Natural killer cell (primary cell): ENCODE measurements at regions not wholly inside any gene's neighbourhood (a gene's known extent, or its start where the extent isn't known, plus 50 kb on each side); places are given as distances from the start of the nearest gene placed in this dataset.
A peak's percentile ranks its signal among the peaks of the same experiment; 100 is the strongest.

Source experiments
- ATAC-seq, 3 donors: fragments of 150-1000 bp in 2 of 3; fragments of 200-7000 bp in 1 of 3; cut with Tn5 transposase; 1 replicate in 1 of 3; 2 replicates in 2 of 3; pipeline ENCODE4 v1.10.0; 2021; ENCODE audit warnings: mild to moderate bottlenecking in 2 of 3, moderate library complexity in 2 of 3
- DNase-seq, 2 donors: peaks; one replicate each; pipeline versions ENCODE4 v3.0.0 to v3.0.0-alpha.2; 2013 to 2021; ENCODE audit warnings: mixed read lengths in 1 of 2
- H3K27ac ChIP-seq: one replicate; pipeline ENCODE4 v1.5.1; 2013; ENCODE audit warnings: mild to moderate bottlenecking, low read length
- H3K27me3 ChIP-seq: one replicate; pipeline ENCODE4 v1.6.1; 2013; ENCODE audit warnings: low read length; ENCODE audit not compliant: control insufficient read depth, insufficient read depth
- H3K36me3 ChIP-seq: one replicate; pipeline ENCODE4 v1.6.1; 2013; ENCODE audit warnings: low read length; ENCODE audit not compliant: control insufficient read depth, insufficient read depth
- H3K4me1 ChIP-seq: one replicate; pipeline ENCODE4 v1.6.1; 2013; ENCODE audit warnings: low read length; ENCODE audit not compliant: control insufficient read depth, insufficient read depth
- H3K4me3 ChIP-seq: one replicate; pipeline ENCODE4 v1.5.1; 2013; ENCODE audit warnings: low read length
- H3K9me3 ChIP-seq: one replicate; pipeline ENCODE4 v1.6.1; 2013; ENCODE audit warnings: low read length; ENCODE audit not compliant: control insufficient read depth, insufficient read depth
- H3K27ac Mint-ChIP-seq, 2 donors: one replicate each; pipeline ENCODE4 v1.8.0; 2022; ENCODE audit warnings: mild to moderate bottlenecking in 2 of 2, mixed read lengths in 2 of 2, moderate library complexity in 1 of 2
- H3K27me3 Mint-ChIP-seq, 2 donors: one replicate each; pipeline ENCODE4 v1.8.0; 2022; ENCODE audit warnings: low read depth in 2 of 2, mixed read lengths in 2 of 2
- H3K36me3 Mint-ChIP-seq: one replicate; pipeline ENCODE4 v1.8.0; 2022; ENCODE audit warnings: mixed read lengths
- H3K4me1 Mint-ChIP-seq, 2 donors: one replicate each; pipeline ENCODE4 v1.8.0; 2022; ENCODE audit warnings: mixed read lengths in 2 of 2
- H3K4me3 Mint-ChIP-seq: one replicate; pipeline ENCODE4 v1.8.0; 2022; ENCODE audit warnings: mild to moderate bottlenecking, moderate library complexity, mixed read lengths
- H3K9me3 Mint-ChIP-seq, 2 donors: one replicate each; pipeline ENCODE4 v1.8.0; 2022; ENCODE audit warnings: mixed read lengths in 2 of 2
- CTCF ChIP-seq: fragments of 200-600 bp; IDR thresholded peaks from one replicate; pipeline ENCODE4 v1.8.0; 2022; ENCODE audit warnings: antibody characterized with exemption
- WGBS: methylation state at CpG from one replicate; pipeline ENCODE4 v1.1.7; 2013; ENCODE audit warnings: missing lambda C conversion rate; ENCODE audit not compliant: insufficient coverage; 5-methylcytosine and 5-hydroxymethylcytosine counted together
- intact Hi-C: fragments of 100-400 bp; cut with micrococcal nuclease; formaldehyde crosslinking; loops from one replicate; pipeline ENCODE4 v1.14.2; 2022

- no peaks in the 10 kb centered on the region for H3K36me3 ChIP-seq
- DNase-seq (no peak), ATAC-seq (no peak)
- TF ChIP-seq CTCF, result no peak
- intact Hi-C loops, result no loop called here
- 80% methylated on average over 1 of the region's 3 CpGs for WGBS
- H3K27ac Mint-ChIP-seq, result no peak overlapping the region
- H3K4me1 ChIP-seq, result no peaks in the 10 kb centered on the region
- H3K27me3 ChIP-seq, result no peaks in the 10 kb centered on the region
- no peak overlapping the region for H3K4me3 ChIP-seq
- H3K9me3 ChIP-seq, result no peaks in the 10 kb centered on the region
- H3K27me3 Mint-ChIP-seq, result no peaks in the 10 kb centered on the region
- no peaks in the 10 kb centered on the region for H3K36me3 Mint-ChIP-seq
- H3K4me1 Mint-ChIP-seq, result no peaks in the 10 kb centered on the region
- peaks cover 3 to 8% of the 10 kb centered on the region in 2 donors for H3K9me3 Mint-ChIP-seq
- no peak overlapping the region for H3K4me3 Mint-ChIP-seq
- no peak overlapping the region for H3K27ac ChIP-seq
Measured at GRCh38 chr18:31258789-31259188, 59.2 kb upstream of the DSG1 start.

- H3K27me3 ChIP-seq, result no peaks in the 10 kb centered on the region
- DNase-seq (no peak), ATAC-seq (no peak)
- peaks cover 2 to 8% of the 10 kb centered on the region in 2 donors for H3K9me3 Mint-ChIP-seq
- no peaks in the 10 kb centered on the region for H3K27me3 Mint-ChIP-seq
- 78% methylated on average over 3 of the region's 6 CpGs for WGBS
- no peak overlapping the region for H3K27ac Mint-ChIP-seq
- H3K27ac ChIP-seq, result no peak overlapping the region
- H3K9me3 ChIP-seq, result no peaks in the 10 kb centered on the region
- H3K36me3 Mint-ChIP-seq, result no peaks in the 10 kb centered on the region
- H3K4me1 Mint-ChIP-seq, result no peaks in the 10 kb centered on the region
- no peaks in the 10 kb centered on the region for H3K36me3 ChIP-seq
- no peak overlapping the region for H3K4me3 ChIP-seq
- H3K4me1 ChIP-seq, result no peaks in the 10 kb centered on the region
- H3K4me3 Mint-ChIP-seq, result no peak overlapping the region
- TF ChIP-seq CTCF, result no peak
- intact Hi-C loops, result no loop called here
Measured at GRCh38 chr18:31261792-31262582, 56.0 kb upstream of the DSG1 start.

DNA sequence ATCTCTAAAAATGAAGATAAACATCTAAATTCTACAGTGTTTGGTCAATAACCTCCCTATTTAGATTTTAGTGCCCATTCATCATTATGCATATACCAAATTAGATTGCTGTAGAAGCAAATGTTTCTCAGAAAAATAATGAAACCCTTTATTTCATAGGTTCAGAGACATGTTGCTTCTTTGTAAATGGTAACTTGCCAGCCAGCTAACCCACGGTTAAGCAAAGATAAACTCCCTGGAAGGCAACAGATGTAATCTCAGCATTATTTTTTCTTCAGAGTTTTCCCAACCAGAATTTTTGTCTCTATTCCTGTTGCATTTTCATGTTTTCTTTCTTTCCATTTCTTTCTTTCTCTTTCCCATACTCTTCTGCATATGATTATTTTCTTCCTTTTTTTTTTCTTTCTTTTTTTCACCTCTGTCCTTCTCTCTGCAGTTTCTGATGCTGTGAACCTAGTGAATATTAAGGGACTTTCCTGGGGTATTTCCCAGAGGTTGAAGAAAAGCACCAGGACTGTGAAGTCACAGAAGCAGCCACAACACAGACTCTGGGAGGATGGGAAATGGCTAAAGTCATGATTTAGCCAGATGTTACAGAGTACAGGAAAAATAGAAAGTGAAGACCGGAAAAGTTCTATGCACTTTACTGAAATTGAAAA lies 50.0 kb upstream of the DSG1 start:
- intact Hi-C loops, result no loop called here
- peaks cover 4 to 10% of the 10 kb centered on the region in 2 donors for H3K9me3 Mint-ChIP-seq
- WGBS, result 63% methylated on average over 1 of the region's 2 CpGs
- DNase-seq (peak in 1 of 2 donors; percentile 2), ATAC-seq (no peak)
- no peak for TF ChIP-seq CTCF
- Histone ChIP-seq H3K36me3 (no peaks in the 10 kb centered on the region), H3K27me3 (no peaks in the 10 kb centered on the region), H3K4me3 (no peak overlapping the region), H3K27ac (no peak overlapping the region), H3K9me3 (no peaks in the 10 kb centered on the region), H3K4me1 (no peaks in the 10 kb centered on the region)
- H3K4me1 Mint-ChIP-seq, result no peaks in the 10 kb centered on the region
- no peak overlapping the region for H3K27ac Mint-ChIP-seq
- H3K36me3 Mint-ChIP-seq, result no peaks in the 10 kb centered on the region
- H3K27me3 Mint-ChIP-seq, result no peaks in the 10 kb centered on the region
- H3K4me3 Mint-ChIP-seq, result no peak overlapping the region
